ENCODE measurements at regions not wholly inside any gene's neighbourhood (a gene's known extent, or its start where the extent isn't known, plus 50 kb on each side); places are given as distances from the start of the nearest gene placed in this dataset.
"Not testable (repeated sequence)": the region's sequence is repeated elsewhere in the genome, so short reads cannot be mapped to it uniquely, and the experiment has no call there.

GRCh38 chr15:77899776-77900175, 177.7 kb downstream of the TBC1D2B start:
- TF ChIP-seq TCF7L2 (IDR thresholded peaks at IDR 0.05; ENCODE audit: borderline replicate concordance, low read depth, low read length); ZBTB49 (tag by site-specific recombination; IDR thresholded peaks at IDR 0.05; ENCODE audit: low read depth); KLF17 (tag by site-specific recombination; IDR thresholded peaks at IDR 0.05); CTCF (tag by site-specific recombination; IDR thresholded peaks at IDR 0.05); ATF2 (tag by site-specific recombination; IDR thresholded peaks at IDR 0.05; ENCODE audit: low read depth); SP7 (tag by site-specific recombination; IDR thresholded peaks at IDR 0.05); ZNF473 (tag by site-specific recombination; IDR thresholded peaks at IDR 0.05); ZNF362 (tag by site-specific recombination; IDR thresholded peaks at IDR 0.05); ZNF416 (tag by site-specific recombination; IDR thresholded peaks at IDR 0.05); ZNF549 (tag by site-specific recombination; IDR thresholded peaks at IDR 0.05): not testable (repeated sequence)

All from HEK293 (cell line).